Glutamatergic neuron (in vitro differentiated cells): ENCODE measurements at regions not wholly inside any gene's neighbourhood (a gene's known extent, or its start where the extent isn't known, plus 50 kb on each side); places are given as distances from the start of the nearest gene placed in this dataset.

Source experiments
- DNase-seq: peaks from one replicate; pipeline ENCODE4 v3.0.0; 2022
- H3K27ac Mint-ChIP-seq: one replicate; pipeline ENCODE4 v1.8.0; 2020; ENCODE audit warnings: mild to moderate bottlenecking, mixed read lengths, inconsistent platforms; ENCODE audit not compliant: unreplicated experiment
- H3K27me3 Mint-ChIP-seq: one replicate; pipeline ENCODE4 v1.8.0; 2020; ENCODE audit warnings: mild to moderate bottlenecking, moderate library complexity, mixed read lengths, inconsistent platforms; ENCODE audit not compliant: unreplicated experiment
- H3K36me3 Mint-ChIP-seq: one replicate; pipeline ENCODE4 v1.8.0; 2020; ENCODE audit warnings: mild to moderate bottlenecking, mixed read lengths, inconsistent platforms; ENCODE audit not compliant: unreplicated experiment
- H3K4me1 Mint-ChIP-seq: one replicate; pipeline ENCODE4 v1.8.0; 2020; ENCODE audit warnings: mild to moderate bottlenecking, low read depth, mixed read lengths, inconsistent platforms; ENCODE audit not compliant: unreplicated experiment
- H3K4me3 Mint-ChIP-seq: one replicate; pipeline ENCODE4 v1.8.0; 2020; ENCODE audit warnings: mild to moderate bottlenecking, mixed read lengths, inconsistent platforms; ENCODE audit not compliant: unreplicated experiment
- H3K9me3 Mint-ChIP-seq: one replicate; pipeline ENCODE4 v1.8.0; 2020; ENCODE audit warnings: mild to moderate bottlenecking, moderate library complexity, mixed read lengths, inconsistent platforms; ENCODE audit not compliant: unreplicated experiment
- CTCF ChIP-seq: fragments of 200-600 bp; sonication (generic); IDR thresholded peaks from one replicate; pipeline ENCODE4 v1.5.0; 2021; ENCODE audit not compliant: partially characterized antibody, unreplicated experiment

GRCh38 chr20:10897336-10897735, 223.5 kb upstream of the JAG1 start:
- no peak for DNase-seq
- no peak overlapping the region for H3K4me3 Mint-ChIP-seq
- no peak overlapping the region for H3K27ac Mint-ChIP-seq

DNA sequence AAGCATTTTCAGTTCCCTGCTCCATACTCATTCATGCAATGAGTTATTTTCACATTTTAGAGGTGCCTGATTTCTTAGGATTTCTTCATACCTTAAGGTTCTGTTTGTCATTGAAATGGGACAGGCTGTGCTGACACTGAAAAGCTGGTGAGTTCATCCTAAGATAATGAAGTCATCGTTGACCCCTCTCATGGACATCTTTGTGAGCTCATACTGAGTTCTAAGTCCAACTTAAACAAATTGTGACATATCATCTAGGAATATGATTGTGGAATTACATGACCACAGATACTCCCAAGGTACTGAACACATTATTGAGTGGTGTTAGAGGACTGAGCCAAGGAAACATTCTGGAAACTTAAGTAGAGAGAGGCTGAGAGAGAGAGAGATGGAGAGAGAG, 224.8 kb upstream of the JAG1 start:
- DNase-seq: no peak
- Mint-ChIP-seq H3K4me1 (no peaks in the 10 kb centered on the region), H3K36me3 (no peaks in the 10 kb centered on the region), H3K9me3 (no peaks in the 10 kb centered on the region), H3K4me3 (no peak overlapping the region), H3K27me3 (no peaks in the 10 kb centered on the region), H3K27ac (no peak overlapping the region)
- TF ChIP-seq CTCF: no peak

More at GRCh38 chr20:10897336-10897735, 223.5 kb upstream of the JAG1 start:
- H3K27me3 Mint-ChIP-seq: no peaks in the 10 kb centered on the region
- no peaks in the 10 kb centered on the region for H3K4me1 Mint-ChIP-seq
- H3K9me3 Mint-ChIP-seq: no peaks in the 10 kb centered on the region
- no peak for TF ChIP-seq CTCF
- no peaks in the 10 kb centered on the region for H3K36me3 Mint-ChIP-seq

DNA sequence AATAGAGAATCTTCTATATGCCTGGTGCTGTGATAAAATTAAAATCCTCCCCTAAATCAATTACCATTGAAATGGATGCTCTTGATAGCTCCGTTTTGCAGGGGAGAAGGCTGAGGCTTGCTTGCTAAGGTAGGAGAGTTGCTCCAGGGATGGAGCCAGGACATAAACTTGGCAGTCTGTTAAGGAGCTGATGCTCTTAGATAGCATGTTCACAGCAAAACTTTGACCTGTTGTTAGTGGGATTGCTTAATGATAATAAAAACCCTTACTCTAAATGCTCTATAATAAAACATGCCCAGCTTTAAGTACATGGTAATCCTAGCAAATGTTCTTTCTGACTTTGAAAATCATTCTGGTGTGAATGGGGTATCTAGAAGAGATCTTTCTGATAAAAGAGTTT, 228.4 kb upstream of the JAG1 start:
- no peaks in the 10 kb centered on the region for H3K9me3 Mint-ChIP-seq
- DNase-seq: no peak
- H3K4me1 Mint-ChIP-seq: no peaks in the 10 kb centered on the region
- TF ChIP-seq CTCF: no peak
- H3K36me3 Mint-ChIP-seq: no peaks in the 10 kb centered on the region
- no peak overlapping the region for H3K4me3 Mint-ChIP-seq
- H3K27me3 Mint-ChIP-seq: no peaks in the 10 kb centered on the region
- no peak overlapping the region for H3K27ac Mint-ChIP-seq

DNA sequence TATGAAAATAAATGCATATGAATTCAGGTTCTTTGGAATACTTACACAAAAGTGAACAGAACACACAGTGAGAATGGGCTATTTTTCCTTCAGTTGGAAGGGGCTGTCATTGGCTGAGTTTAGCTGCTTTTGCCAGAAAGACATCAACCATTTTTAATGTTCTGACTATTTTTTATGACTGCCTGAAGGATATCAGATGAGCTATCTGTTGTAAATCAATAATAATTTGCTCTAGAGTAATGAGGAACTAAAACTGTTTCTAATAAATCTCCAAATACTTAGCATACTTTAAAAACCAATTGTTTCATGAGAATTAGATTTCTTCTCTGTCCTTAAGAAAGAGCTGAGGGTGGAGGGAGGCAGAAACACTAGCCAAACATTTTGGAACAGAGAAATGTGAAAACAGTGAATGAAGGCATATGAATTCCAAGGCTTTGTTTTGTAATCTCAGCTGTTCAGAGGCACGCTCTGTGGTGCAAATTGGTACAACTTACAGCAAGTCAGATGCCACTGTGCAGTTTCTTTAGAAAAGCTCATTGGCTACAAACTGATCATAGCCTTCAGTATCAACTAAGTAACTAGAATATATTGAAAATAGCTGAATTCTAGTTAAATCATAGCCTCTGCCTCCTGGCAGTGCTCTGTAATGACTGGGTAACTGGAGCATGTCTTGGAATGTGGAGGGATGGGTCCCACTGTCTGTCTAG, 228.9 kb upstream of the JAG1 start:
- H3K9me3 Mint-ChIP-seq: no peaks in the 10 kb centered on the region

More for the DNA sequence above, 228.9 kb upstream of the JAG1 start:
- no peaks in the 10 kb centered on the region for H3K4me1 Mint-ChIP-seq
- DNase-seq: no peak
- no peak for TF ChIP-seq CTCF
- H3K4me3 Mint-ChIP-seq: no peak overlapping the region
- no peaks in the 10 kb centered on the region for H3K36me3 Mint-ChIP-seq
- no peaks in the 10 kb centered on the region for H3K27me3 Mint-ChIP-seq
- H3K27ac Mint-ChIP-seq: no peak overlapping the region
